Epithelial cell of proximal tubule (primary cell): ENCODE measurements at regions not wholly inside any gene's neighbourhood (a gene's known extent, or its start where the extent isn't known, plus 50 kb on each side); places are given as distances from the start of the nearest gene placed in this dataset.

Source experiments
- DNase-seq: peaks from one replicate; pipeline ENCODE4 v3.0.0-alpha.2; 2011; ENCODE audit warnings: low read depth
- H3K4me3 ChIP-seq: 2 replicates; pipeline ENCODE4 v1.5.1; 2011; ENCODE audit warnings: low read depth, mild to moderate bottlenecking, low read length
- TF ChIP-seq, protein P1 (sequence below): conservative IDR thresholded peaks from 2 replicates; pipeline ENCODE4 v1.5.1; 2012; ENCODE audit warnings: low read depth, mild to moderate bottlenecking, low read length

DNA sequence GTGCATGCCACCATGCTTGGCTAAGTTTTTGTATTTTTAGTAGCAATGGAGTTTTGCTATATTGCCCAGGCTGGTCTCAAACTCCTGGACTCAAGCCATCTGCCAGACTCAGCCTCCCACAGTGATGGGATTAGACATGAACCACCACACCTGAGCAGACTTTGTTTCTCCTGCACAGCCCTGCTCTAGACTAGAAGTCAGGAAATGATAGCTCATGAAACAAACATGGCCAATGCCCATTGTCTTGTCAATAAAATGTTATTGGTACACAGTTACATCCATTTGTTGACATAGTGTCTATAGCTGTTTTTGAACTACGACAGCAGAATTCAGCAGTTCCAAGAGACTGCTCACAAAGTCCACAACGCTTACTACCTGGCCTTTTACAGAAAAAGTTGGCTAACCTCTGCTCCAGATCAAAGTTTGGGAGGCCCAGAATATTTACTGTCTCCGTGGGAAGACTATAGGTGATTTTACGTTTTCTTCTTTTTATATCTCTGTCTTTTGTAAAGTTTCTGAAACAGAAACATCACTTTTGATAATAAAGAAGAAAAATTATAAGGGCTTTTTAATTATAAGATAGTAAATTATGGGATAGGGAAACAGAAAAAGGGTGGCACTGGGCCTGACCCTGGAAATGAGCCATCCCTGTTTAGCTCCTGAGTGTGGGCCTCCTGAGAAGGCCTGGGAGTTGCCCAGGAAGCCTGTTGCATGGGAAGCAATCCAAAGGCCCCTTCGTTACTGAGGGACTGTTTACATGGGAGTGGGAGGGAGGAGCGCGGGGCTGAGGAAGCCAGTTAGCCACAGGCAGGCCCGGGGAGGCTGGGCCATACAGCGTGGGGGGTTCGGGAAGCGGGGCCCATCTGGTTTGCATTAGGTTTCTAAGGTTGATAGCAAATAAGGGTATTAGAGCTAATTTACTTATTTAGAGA lies 201.5 kb downstream of the IRF8 start:
- TF ChIP-seq, protein P1, sequence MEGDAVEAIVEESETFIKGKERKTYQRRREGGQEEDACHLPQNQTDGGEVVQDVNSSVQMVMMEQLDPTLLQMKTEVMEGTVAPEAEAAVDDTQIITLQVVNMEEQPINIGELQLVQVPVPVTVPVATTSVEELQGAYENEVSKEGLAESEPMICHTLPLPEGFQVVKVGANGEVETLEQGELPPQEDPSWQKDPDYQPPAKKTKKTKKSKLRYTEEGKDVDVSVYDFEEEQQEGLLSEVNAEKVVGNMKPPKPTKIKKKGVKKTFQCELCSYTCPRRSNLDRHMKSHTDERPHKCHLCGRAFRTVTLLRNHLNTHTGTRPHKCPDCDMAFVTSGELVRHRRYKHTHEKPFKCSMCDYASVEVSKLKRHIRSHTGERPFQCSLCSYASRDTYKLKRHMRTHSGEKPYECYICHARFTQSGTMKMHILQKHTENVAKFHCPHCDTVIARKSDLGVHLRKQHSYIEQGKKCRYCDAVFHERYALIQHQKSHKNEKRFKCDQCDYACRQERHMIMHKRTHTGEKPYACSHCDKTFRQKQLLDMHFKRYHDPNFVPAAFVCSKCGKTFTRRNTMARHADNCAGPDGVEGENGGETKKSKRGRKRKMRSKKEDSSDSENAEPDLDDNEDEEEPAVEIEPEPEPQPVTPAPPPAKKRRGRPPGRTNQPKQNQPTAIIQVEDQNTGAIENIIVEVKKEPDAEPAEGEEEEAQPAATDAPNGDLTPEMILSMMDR = no peak
- no peak overlapping the region for H3K4me3 ChIP-seq
- DNase-seq = no peak

DNA sequence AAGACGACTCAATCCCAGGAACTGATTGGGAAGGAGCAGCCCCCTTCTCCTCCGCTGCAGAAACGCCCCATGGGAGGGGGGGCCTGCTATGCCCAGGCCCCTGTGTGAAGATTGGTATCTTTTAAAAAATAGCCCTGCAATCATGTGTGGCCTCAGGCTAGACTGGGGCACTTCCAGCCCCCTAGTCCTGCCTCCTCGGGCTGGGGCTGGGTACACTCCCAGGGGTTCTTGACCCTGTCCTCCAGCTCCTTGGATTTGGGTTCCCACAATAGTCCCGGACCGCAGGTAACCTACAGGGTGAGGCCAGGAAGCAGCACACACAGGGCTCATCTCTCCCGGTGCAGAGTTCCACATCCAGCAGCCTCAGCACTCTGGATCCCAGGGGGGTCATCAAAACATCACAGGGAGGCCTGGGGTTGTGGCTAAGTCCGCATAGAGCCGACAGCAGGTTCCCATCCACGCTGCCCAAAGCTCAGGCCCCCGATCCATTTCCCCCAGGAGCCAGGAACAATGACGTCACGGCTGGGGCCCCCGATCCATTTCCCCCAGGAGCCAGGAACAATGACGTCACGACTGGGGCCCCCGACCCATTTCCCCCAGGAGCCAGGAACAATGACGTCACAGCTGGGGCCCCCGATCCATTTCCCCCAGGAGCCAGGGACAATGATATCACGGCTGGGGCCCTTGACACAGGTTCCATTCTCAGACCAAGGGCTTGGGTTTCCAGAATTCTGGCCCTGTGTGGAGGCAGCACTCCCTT lies 202.4 kb downstream of the IRF8 start:
- TF ChIP-seq, protein P1 = no peak
- no peak for DNase-seq
- no peak overlapping the region for H3K4me3 ChIP-seq

DNA sequence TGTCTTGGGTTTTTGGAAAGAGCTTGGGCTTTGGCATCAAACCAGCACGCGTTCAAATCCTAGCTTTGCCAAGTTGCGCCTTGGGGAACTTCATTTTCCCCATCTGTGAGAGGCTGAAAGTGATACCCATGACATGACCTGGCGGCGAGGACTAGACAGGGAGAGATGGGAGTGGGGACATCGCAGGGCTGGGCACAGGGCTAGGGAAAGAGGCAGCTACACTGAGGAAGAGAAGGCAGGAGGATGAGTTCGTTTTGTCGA lies 202.9 kb downstream of the IRF8 start:
- H3K4me3 ChIP-seq = no peak overlapping the region
- DNase-seq = no peak
- TF ChIP-seq, protein P1 = no peak

DNA sequence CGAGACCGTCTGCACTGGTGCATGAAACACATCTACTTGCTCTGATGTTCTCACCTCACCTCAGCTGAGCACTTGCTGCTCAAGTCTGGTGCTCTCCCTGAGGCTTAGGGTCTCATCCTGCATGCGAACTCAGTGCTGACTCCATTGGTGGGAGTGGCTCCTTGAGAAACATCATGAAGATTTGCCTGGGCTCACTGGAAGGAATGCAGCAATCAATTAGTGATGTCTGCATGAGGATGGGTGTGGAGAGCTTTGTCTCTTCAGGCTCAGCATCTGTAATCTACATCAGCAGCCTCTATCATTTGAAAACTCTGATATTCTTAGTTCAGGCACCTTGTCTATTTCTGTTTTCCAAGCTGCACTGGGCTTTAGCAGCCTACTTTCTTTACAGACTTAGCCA lies 204.4 kb downstream of the IRF8 start:
- no peak for DNase-seq
- no peak overlapping the region for H3K4me3 ChIP-seq
- TF ChIP-seq, protein P1 = no peak

DNA sequence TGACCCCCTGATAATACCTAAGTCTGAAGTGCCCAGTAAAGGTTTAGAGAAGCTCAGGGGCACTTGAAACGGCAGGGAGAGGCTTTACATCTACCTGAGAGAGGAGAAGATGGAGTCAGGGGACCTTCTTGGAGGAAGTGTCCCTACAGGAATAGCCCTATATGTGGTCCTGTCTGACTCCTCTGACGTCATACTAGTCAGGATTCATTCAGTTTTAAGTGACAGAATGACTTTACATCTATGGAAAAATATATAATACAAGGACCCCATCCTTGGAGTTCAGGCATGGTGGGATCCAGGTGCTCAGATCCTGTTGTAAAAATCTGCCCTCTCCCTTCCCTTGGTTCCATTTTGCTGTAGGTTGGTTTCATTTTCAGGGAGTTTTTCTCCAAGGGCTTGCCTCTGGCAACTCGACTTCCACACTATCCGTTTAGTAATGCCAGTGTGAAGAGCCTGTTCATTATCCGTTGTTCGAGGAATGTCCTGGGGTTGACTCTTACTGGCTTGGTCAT lies 205.6 kb downstream of the IRF8 start:
- TF ChIP-seq, protein P1 = no peak
- no peak for DNase-seq
- no peak overlapping the region for H3K4me3 ChIP-seq

DNA sequence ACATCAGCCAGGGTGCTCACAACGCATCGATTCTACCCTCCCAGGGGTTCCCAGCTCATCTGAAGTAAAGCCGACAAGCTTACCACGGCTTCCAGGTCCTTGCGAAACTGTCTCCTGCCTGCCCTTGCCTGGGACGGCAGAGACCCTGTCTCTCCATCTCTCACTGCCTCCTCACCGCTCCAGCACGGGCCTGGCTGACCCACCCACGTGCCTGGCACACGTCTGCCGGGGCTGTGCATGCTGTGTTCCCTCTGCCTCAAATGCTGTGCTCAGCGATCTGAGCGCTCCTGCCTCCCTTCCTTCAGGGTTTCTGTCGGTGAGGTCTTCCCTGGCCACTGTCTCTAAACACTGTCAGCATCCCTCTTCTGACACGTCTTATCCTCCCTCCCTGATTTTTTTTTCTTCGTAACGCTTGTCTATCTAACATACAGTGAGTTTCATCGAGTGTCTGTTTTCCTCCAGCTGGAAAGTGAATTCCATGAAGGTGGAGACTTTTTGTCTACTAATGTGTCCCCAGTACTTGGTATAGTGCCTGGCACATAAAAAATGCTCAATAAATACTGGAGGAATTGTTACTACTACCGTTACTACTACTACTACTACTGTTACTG lies 208.4 kb downstream of the IRF8 start:
- no peak for DNase-seq
- no peak overlapping the region for H3K4me3 ChIP-seq
- TF ChIP-seq, protein P1 = no peak
